Lung (tissue), 11 donors: ENCODE measurements at regions not wholly inside any gene's neighbourhood (a gene's known extent, or its start where the extent isn't known, plus 50 kb on each side); places are given as distances from the start of the nearest gene placed in this dataset.
"Not testable (repeated sequence)": the region's sequence is repeated elsewhere in the genome, so short reads cannot be mapped to it uniquely, and the experiment has no call there.

ENCODE experiments used
- ATAC-seq: fragments of 200-7000 bp; cut with Tn5 transposase; one replicate; pipeline ENCODE4 v1.9.1; 2020; ENCODE audit warnings: moderate number of reproducible peaks; ENCODE audit not compliant: insufficient read depth, low FRiP score
- DNase-seq, 3 donors: peaks; one replicate each; pipeline ENCODE4 v3.0.0-alpha.2; 2013 to 2017
- H3K27ac ChIP-seq, 2 donors: one replicate each; pipeline ENCODE4 v1.5.1; 2013; ENCODE audit warnings: mild to moderate bottlenecking in 2 of 2, moderate library complexity in 2 of 2, control low read depth in 1 of 2, inconsistent platforms in 1 of 2, low read depth in 1 of 2, low read length in 1 of 2
- H3K27me3 ChIP-seq, 3 donors: one replicate each; pipeline ENCODE4 v1.5.1; 2013; ENCODE audit warnings: low read length in 2 of 3; ENCODE audit not compliant: control insufficient read depth in 3 of 3, insufficient read depth in 3 of 3
- H3K36me3 ChIP-seq, 4 donors: one replicate each; pipeline ENCODE4 v1.5.1; 2013; ENCODE audit warnings: low read length in 4 of 4, mild to moderate bottlenecking in 1 of 4, moderate library complexity in 1 of 4; ENCODE audit not compliant: control insufficient read depth in 4 of 4, insufficient read depth in 4 of 4
- H3K4me1 ChIP-seq, 5 donors: one replicate each; pipeline ENCODE4 v1.5.1; 2013; ENCODE audit warnings: low read length in 5 of 5, mild to moderate bottlenecking in 2 of 5, moderate library complexity in 1 of 5; ENCODE audit not compliant: control insufficient read depth in 5 of 5, insufficient read depth in 5 of 5
- H3K4me3 ChIP-seq: one replicate; pipeline ENCODE4 v1.5.1; 2013; ENCODE audit warnings: mild to moderate bottlenecking, control low read depth, moderate library complexity
- H3K9ac ChIP-seq, 2 donors: one replicate each; pipeline ENCODE4 v1.5.1; 2013; ENCODE audit warnings: low read length in 2 of 2, control low read depth in 1 of 2; ENCODE audit not compliant: insufficient read depth in 1 of 2
- H3K9me3 ChIP-seq, 4 donors: one replicate each; pipeline ENCODE4 v1.5.1; 2013; ENCODE audit warnings: low read length in 3 of 4, mild to moderate bottlenecking in 1 of 4, moderate library complexity in 1 of 4; ENCODE audit not compliant: control insufficient read depth in 4 of 4, insufficient read depth in 3 of 4
- WGBS, 2 donors: extraction: QIAGEN DNeasy Blood & Tissue Kit; methylation state at CpG; one replicate each; pipeline ENCODE4 v1.1.7; 2013; 5-methylcytosine and 5-hydroxymethylcytosine counted together
- TF ChIP-seq, protein P1 (sequence below): IDR thresholded peaks from 2 replicates; pipeline ENCODE4 v1.5.1; 2012; ENCODE audit warnings: mild to moderate bottlenecking; ENCODE audit errors: control extremely low read depth, extremely low read depth
- donor health status: control.
- donor health status: control.
- donor health status: Bipolar disorder and iron deficiency.
- donor health status: healthy.
- donor health status: DM: yes; HTN: yes; CAD: no.

DNA sequence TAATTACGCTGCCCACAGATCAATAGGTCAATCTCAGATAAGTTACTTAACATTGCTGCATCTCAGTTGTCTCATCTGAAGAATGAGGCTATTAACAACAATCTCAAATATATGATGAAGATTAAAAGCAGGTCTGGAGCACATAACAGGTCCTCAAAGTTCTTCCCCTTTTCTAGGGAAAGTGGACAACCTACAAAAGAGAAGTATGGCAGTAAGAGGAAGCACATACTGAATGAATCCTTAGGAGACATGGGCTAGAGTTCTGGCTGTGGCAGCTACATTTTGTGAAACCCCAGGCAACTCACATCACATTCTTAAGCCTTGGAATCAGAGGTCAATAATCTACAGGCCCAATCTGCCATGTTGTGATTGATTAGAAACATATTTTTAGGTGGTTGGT is 180.6 kb downstream of the PCTP start:
- WGBS, 2 donors = 86 to 94% methylated on average over 1 of the region's 1 CpG
- no peaks in the 10 kb centered on the region for H3K9me3 ChIP-seq
- no peaks in the 10 kb centered on the region for H3K27me3 ChIP-seq
- H3K36me3 ChIP-seq = no peaks in the 10 kb centered on the region
- H3K4me3 ChIP-seq = no peak overlapping the region
- TF ChIP-seq, protein P1, sequence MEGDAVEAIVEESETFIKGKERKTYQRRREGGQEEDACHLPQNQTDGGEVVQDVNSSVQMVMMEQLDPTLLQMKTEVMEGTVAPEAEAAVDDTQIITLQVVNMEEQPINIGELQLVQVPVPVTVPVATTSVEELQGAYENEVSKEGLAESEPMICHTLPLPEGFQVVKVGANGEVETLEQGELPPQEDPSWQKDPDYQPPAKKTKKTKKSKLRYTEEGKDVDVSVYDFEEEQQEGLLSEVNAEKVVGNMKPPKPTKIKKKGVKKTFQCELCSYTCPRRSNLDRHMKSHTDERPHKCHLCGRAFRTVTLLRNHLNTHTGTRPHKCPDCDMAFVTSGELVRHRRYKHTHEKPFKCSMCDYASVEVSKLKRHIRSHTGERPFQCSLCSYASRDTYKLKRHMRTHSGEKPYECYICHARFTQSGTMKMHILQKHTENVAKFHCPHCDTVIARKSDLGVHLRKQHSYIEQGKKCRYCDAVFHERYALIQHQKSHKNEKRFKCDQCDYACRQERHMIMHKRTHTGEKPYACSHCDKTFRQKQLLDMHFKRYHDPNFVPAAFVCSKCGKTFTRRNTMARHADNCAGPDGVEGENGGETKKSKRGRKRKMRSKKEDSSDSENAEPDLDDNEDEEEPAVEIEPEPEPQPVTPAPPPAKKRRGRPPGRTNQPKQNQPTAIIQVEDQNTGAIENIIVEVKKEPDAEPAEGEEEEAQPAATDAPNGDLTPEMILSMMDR = no peak
- H3K4me1 ChIP-seq = no peaks in the 10 kb centered on the region
- DNase-seq (no peak), ATAC-seq (no peak)
- H3K27ac ChIP-seq = no peak overlapping the region
- H3K9ac ChIP-seq = no peak overlapping the region

DNA sequence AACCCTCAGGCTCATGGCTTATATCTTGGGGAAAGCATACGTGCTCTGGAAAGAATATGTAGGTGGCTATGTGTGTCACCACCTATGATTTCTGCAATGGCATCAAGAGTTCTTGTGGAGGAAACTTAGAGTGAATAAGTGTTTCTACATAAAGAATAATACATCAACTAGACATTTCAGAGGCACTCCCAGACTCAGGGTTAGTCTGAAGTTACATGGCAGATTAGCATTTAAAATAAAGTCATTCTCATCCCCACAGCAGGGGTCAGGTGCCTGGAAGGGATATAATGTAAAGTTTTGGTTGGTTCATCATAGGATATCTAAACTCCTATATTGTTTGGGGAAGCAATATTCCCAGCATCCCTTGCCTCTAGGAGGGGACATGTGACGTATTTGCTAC is 182.1 kb downstream of the PCTP start:
- Histone ChIP-seq H3K36me3 (no peaks in the 10 kb centered on the region), H3K4me3 (no peak overlapping the region), H3K27me3 (no peaks in the 10 kb centered on the region), H3K9me3 (no peaks in the 10 kb centered on the region), H3K27ac (no peak overlapping the region), H3K9ac (no peak overlapping the region), H3K4me1 (no peaks in the 10 kb centered on the region)
- TF ChIP-seq, protein P1 = no peak
- 90 to 95% methylated on average over 2 of the region's 2 CpGs for WGBS, 2 donors
- ATAC-seq (no peak), DNase-seq (no peak)

DNA sequence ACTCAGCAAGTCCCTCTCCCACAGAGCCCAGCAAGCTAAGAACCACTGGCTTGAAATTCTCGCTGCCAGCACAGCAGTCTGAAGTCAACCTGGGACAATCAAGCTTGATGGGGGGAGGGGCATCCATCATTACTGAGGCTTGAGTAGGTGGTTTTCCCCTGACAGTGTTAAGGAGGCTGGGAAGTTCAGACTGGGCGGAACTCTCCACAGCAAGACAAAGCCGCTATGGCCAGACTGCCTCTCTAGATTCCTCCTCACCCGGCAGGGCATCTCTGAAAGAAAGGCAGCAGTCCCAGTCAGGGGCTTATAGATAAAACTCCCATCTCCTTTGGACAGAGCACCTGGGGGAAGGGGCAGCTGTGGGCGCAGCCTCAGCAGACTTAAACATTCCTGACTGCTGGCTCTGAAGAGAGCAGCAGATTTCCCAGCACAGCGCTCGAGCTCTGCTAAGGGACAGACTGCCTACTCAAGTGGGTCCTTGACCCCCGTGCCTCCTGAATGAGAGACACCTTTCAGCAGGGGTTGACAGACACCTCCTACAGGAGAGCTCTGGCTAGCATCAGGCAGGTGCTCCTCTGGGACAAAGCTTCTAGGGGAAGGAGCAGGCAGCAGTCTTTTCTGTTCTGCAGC is 188.4 kb downstream of the PCTP start:
- H3K9ac ChIP-seq, H3K36me3 ChIP-seq, H3K4me3 ChIP-seq, H3K9me3 ChIP-seq, H3K4me1 ChIP-seq, H3K27me3 ChIP-seq, ATAC-seq, H3K27ac ChIP-seq: not testable (repeated sequence)
- DNase-seq = peak in 2 of 3 donors; percentile 2 to 6
- 52 to 68% methylated on average over 8 of the region's 8 CpGs for WGBS, 2 donors

DNA sequence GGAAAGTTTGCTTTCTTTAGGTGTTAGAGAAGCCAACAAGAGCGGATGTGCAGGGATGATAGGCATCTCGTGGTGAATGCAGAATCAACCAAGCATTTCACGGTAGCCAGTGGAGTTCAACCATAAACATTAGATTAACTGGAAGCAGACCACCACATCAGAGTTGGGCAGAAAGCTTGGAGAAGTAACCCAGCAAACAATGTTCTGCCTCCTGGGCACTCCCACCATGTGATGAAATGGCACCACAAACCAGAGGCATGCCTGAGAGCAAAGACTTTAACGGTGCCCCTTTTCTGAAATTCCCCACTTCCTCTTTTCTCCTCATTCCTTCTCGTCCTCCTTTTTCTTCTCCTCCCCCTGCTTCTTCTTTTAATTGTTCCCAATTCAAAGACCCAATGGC is 193.5 kb upstream of the ANKFN1 start:
- Histone ChIP-seq H3K9ac (no peak overlapping the region), H3K27ac (no peak overlapping the region), H3K9me3 (no peaks in the 10 kb centered on the region), H3K4me3 (no peak overlapping the region), H3K4me1 (no peaks in the 10 kb centered on the region), H3K27me3 (no peaks in the 10 kb centered on the region), H3K36me3 (no peaks in the 10 kb centered on the region)
- ATAC-seq (no peak), DNase-seq (no peak)
- TF ChIP-seq, protein P1 = no peak
- 50 to 62% methylated on average over 5 of the region's 5 CpGs for WGBS, 2 donors
